Ureter (tissue), 1 donor: ENCODE measurements at regions not wholly inside any gene's neighbourhood (a gene's known extent, or its start where the extent isn't known, plus 50 kb on each side); places are given as distances from the start of the nearest gene placed in this dataset.

Experiments
- DNase-seq: peaks from one replicate; pipeline ENCODE4 v3.0.0-alpha.2; 2020; ENCODE audit warnings: low spot score
- donor health status: DM: yes; HTN: yes; CAD: no.

DNA sequence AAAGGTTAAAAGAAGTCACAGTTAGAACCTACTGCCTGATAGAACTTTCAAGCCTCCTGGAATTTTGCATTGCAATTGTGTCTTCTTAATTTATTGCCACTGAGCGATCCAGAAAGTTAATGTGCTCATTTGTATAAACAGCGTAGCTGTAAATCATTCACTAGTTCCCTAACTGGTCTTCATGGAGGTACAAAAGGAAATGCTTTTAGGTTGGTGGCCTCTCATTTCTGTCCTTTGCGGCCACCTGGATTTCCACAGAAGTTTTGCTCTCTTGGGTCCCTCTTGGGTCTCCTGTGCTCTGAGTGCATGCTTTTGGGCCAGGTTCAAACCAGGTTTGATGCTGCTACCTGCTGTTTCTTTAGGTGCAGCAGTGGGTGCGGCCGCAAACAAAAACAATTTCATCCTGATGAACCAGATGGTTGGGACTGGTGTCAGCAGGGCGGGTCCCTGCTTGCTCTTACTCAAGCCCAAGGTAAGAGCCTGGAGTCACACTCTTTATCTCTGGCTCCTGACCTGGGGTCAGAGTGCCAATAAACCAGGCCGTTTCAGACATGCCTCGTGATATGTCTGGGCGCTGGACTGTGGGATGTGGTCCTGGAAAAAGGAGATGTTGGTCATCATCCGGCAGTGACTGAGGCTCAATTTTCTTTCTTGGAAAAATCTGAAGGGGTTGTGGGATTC lies 270.1 kb downstream of the PTTG2 start:
- peak; percentile 69 for DNase-seq

- no peak for DNase-seq
Measured at GRCh38 chr4:38230821-38231563, 270.8 kb downstream of the PTTG2 start.

DNA sequence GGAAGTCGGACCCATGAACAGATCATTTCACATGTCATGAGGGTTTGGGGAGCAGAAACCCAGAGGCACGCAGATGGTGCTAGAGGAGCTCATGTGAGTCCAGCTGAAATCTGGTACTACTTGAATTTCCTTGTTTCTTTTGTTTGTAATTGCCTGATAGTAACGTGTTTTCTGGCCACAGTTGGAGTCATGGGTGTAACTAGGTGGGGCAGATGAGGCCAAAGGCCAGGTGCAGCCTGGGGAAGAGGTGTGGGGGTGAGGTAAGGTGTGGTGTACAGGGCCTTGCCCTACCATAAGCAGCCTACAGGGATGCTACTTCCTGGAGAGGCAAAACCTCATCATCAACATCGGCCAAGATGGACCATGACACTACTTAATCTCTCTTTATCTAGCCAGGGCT lies 271.4 kb downstream of the PTTG2 start:
- no peak for DNase-seq

DNA sequence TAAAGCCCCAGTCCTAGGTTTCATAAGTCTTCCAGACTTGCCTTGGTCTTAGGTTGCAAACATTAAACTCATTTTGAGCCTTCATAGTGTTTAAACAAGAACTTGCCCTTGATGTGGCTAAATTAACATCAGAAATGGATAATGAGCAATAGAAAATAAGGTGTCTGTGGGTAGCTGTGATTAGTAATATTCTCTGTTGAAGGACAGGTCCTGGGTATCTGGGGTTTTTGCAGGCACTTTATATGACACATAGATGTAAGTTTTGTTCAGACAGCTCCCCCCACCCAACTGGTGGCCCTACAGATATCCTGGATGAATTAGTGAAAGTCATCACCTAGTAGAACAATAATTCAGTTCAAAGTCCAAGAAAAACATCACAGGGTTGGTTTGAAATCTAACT lies 272.5 kb downstream of the PTTG2 start:
- no peak for DNase-seq

DNA sequence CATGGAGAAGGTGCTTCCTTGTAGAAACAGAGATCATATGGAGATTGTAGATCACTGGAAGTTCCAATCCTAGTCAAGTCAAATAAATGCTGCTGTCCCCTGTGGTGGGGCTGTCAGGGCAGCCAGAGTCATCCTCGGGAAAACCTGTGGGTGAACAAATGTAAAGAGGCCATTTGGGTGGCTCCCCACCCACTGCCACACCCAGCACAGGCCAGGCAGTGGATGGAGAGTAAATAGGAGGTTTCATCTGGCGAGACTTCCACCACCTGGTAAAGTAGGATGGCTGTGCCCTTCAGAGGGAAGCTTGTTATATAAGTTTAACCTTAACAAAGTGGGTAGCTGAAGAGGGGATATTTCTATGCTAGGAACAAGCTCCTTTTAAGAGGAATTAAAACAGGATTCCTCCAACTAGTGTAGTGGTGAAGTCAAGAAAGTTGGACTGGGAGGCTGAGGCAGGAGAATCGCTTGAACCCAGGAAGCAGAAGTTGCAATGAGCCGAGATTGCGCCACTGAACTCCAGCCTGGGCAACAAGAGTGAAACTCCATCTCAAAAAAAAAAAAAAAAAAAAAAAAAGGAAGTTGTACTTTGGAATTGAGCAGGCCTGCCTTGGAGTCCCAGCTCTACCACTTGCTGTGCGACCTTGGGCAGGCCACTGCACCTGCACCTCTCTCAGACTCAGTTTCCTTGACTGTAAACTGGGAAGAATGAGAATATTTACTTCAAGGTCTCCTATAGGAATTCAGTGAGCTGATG lies 273.7 kb downstream of the PTTG2 start:
- DNase-seq = no peak

GRCh38 chr4:38235354-38235753 lies 275.2 kb downstream of the PTTG2 start:
- DNase-seq = no peak

DNA sequence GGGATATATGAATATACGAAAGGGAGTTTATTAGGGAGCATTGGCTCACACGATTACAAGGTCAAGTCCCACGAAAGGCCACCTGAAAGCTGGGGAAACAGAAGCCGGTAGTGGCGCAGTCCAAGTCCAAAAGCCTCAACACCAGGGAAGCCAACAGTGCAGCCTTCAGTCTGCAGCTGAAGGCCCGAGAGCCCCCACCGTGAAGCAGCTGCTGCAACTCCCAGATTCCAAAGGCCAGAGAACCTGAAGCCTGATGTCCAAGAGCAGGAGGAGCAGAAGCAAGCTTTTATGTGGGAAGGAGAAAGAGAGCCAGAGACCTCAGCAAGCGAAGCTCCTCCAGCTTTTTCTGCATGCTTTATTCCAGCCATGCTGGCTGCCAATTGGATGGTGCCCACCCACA lies 275.8 kb downstream of the PTTG2 start:
- no peak for DNase-seq

- DNase-seq = no peak
Measured at GRCh38 chr4:38236503-38236902, 276.3 kb downstream of the PTTG2 start.

DNA sequence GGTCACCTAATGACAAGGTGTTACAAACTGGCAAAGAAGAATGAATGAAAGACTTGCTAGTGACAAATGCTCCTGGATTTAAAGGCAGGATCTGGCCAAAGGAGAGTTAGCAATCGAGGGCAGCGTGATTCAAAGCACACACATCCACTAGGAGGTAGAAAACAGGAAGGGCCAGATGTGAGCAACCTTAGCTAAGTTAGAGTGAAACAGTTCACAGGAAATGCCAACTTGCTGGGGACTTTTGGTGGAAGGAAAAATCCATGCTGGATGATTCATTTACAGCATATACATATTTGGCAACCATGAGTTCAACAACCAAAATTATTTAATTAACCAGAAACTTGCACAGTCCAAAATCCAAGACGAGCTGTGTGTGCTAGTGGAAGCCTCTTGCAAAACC lies 276.9 kb downstream of the PTTG2 start:
- DNase-seq = peak; percentile 51

GRCh38 chr4:38241541-38241940 lies 281.3 kb downstream of the PTTG2 start:
- no peak for DNase-seq

DNA sequence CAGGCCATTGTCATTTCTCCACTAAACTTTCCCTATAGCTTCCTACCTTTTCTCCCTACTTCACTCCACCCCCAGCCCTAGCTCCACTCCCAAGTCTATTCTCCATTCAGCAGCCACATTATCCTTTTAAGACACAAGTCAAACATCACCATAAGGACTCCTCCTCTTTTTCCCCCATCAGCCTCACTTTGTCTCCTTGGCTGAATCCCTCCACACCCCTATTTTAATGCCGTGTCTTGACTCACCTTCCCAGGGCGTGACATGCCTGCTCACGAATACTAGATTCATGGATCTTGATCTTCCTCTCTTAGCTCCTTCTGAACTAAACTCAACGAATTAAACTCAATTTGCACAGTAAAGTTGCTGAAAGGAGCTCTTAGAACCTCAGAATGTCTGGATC lies 281.9 kb downstream of the PTTG2 start:
- no peak for DNase-seq

- DNase-seq = no peak
Measured at GRCh38 chr4:38242822-38243387, 282.7 kb downstream of the PTTG2 start.

DNA sequence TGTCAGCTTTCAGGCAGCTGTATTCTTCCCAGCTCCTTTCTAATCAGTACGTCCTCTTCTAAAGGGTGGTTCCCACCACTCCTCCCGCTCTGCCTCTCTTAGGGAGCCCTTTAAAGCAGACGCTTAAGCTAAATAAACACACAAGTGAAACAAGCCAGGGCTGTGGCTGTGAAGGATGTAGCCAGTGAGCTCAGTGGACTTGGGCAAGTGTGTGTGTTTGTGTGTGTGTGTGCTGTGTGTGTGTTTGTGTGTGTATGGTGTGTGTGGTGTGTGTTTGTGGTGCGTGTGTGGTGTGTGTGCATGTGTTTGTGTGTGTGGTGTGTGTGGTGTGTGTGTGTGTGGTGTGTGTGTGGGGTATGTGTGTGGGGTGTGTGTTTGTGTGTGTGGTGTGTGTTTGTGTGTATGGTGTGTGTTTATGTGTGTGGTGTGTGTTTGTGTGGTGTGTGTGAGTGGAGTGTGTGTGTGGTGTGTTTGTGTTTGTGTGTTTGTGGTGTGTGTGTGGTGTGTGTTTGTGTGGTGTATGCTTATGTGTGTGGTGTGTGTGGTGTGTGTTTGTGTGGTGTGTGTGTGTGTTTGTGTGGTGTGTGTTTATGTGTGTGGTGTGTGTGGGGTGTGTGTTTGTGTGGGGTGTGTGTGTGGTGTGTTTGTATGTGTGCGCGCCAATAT lies 283.3 kb downstream of the PTTG2 start:
- no peak for DNase-seq

DNA sequence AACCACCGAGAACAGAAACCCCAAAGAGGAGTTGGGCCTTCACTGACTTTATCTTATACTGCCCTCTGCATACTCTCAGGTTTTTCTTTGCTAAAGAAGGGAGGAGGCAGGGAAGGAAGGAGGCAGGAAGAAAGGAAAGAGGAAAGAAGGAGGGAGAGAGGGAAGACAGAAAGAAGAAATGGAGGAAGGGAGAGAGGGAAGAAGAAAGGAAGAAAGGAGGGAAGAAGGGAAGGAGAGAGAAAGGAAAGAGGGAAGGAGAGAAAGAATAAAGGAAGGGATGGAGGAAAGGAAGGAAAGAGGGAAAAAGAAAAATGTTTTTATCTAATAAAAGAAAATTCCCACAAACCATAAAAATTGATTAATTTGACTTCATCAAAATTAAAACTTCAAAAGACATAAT lies 294.6 kb downstream of the PTTG2 start:
- DNase-seq = no peak

DNA sequence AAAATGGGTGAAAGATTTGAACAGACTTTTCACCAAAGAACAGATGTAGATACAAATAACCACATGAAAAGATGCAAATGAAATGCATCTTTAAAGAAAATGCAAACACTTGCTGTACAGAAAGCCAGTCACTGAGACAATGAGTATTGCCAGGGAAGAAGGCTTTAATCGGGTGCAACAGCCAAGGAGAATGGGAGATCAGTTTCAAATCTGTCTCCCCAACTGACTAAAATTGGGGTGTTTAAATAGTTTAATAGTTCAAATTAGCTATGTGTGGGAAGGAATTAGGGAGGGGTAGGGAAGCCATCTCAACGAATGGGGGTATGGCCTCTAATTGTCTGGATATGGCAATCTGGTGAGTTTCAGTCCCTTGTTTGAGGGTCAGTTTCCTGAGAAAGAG lies 295.4 kb downstream of the PTTG2 start:
- no peak for DNase-seq

DNA sequence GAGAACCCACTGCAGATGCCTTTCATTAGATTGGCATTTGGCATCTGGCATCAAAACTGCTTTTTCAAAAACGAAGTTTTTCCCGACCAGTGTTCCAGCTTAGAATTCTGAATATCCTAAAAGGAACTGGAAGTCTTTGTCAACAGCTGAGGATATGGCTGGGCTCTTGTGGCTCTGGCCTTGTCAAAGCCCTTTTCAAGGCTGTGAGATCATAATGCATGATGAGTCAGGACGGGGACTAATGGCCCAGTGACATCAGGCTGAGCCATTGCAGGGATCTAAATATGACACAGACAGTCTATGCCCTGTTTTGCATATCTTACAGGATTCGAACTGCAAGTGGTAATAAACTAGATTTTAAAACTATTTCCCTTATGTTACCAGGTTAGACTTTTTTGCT lies 306.4 kb downstream of the PTTG2 start:
- DNase-seq = no peak

DNA sequence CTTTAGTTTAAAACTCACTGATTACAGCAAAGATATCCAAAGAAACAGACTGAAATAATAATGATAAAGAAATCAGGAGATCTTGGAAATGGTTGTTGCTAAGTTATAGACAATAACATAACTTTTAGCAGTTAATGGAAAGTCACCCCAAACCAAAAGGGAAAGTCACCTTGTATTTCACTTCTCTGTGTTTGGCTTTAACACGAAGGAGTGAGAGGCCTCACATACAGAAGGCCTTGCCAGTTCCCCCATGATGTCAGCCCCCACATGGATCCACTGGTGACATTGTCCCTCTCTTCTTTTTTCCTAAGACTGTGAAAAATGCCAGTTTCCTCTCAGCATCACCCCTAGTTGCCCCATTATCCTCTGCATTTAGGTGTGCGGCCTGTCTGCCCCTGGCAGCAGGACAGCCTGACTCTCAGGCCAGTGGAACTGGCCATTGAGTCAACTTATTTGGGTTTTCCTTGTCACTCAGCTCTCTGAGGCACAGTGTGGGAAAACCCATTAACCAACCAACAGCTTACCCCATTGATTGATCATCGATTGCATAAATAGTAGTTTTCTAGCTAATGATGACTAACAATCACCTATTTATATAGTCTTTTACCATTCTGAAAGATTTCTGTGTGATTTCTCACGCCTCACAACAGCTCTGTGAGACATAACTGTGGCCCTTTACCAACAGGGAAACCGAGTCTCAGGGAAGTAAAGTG lies 308.1 kb downstream of the PTTG2 start:
- DNase-seq = no peak

- no peak for DNase-seq
Measured at GRCh38 chr4:38268837-38269236, 308.6 kb downstream of the PTTG2 start.

DNA sequence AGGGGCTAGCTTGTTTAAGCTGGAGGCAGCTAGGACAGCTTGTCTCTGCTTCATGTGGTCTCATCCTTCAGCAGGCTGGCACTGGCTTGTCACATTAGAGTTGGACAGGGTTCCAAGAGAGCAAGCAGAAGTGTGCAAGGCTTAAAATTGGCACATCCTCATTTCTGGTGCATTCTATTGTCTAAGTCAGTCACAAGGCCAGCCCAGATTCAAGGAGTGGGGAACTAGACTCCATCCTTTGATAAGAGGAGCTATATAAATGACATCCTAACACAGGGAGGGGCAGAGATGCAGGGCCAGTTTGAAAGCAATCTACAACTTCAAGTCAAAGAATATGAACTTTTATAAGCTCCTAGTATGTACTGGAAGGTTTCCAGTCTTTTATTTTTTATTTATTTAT lies 313.2 kb downstream of the PTTG2 start:
- no peak for DNase-seq

DNA sequence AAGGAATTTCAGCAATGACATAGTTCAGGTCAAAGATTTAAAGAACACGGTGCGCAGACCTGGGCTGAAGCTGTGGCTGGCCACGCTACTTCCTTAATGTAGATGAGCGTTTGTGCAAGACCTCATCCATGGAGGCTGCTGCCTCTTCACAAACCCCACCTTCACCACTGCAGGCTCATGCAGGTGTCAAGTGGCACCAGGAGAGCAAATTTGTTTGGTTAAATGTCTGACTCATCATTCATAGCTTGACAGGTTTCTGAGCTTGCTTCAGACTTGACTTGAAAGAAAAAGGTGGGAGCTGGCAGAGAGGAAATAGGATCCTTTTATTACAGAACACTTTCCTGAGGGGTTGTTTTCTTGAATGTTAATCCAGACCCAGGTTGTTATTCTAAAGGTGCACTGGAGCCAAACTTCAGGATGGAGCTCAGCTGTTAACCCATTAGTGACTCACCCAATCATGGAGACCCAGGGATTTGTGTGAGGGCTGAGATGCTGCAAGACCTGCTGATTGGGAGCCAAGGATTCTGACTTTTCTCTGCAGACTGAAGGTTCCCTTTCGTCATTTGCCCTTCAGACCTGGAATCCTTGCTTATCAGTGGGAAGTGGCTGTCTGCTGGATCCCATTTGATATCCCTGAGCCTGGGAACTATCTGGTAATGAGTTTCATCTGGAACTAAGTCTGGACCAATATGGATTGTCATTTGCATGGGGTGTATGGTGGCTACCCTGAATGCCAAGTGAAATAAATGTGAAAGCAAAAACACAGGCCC lies 315.3 kb downstream of the PTTG2 start:
- no peak for DNase-seq

GRCh38 chr4:38278255-38278654 lies 318.1 kb downstream of the PTTG2 start:
- DNase-seq = no peak
